Chondrocyte (in vitro differentiated cells): ENCODE measurements at regions not wholly inside any gene's neighbourhood (a gene's known extent, or its start where the extent isn't known, plus 50 kb on each side); places are given as distances from the start of the nearest gene placed in this dataset.

ENCODE experiments used
- DNase-seq: peaks from one replicate; pipeline ENCODE4 v3.0.0; 2021; ENCODE audit warnings: mixed read lengths, low spot score
- H3K27ac Mint-ChIP-seq: one replicate; pipeline ENCODE4 v1.8.0; 2021; ENCODE audit warnings: mild to moderate bottlenecking, moderate library complexity, mixed read lengths; ENCODE audit not compliant: unreplicated experiment
- H3K27me3 Mint-ChIP-seq: 2 replicates; pipeline ENCODE4 v1.8.0; 2021; ENCODE audit warnings: low read depth, mixed read lengths
- H3K36me3 Mint-ChIP-seq: 2 replicates; pipeline ENCODE4 v1.8.0; 2021; ENCODE audit warnings: low read depth, mixed read lengths
- H3K4me1 Mint-ChIP-seq: 2 replicates; pipeline ENCODE4 v1.8.0; 2021; ENCODE audit warnings: low read depth, mild to moderate bottlenecking, mixed read lengths
- H3K4me3 Mint-ChIP-seq: one replicate; pipeline ENCODE4 v1.8.0; 2021; ENCODE audit warnings: mild to moderate bottlenecking, moderate library complexity, mixed read lengths; ENCODE audit not compliant: unreplicated experiment
- H3K9me3 Mint-ChIP-seq: 2 replicates; pipeline ENCODE4 v1.8.0; 2021; ENCODE audit warnings: low read depth, mixed read lengths
- TF ChIP-seq, protein P1 (sequence below): fragments of 200-600 bp; sonication (generic); IDR thresholded peaks from 2 replicates; pipeline ENCODE4 v1.5.0; 2021; ENCODE audit warnings: antibody characterized with exemption, mild to moderate bottlenecking, moderate library complexity

- Mint-ChIP-seq H3K4me1 (peaks cover 26% of the 10 kb centered on the region), H3K9me3 (no peaks in the 10 kb centered on the region), H3K36me3 (no peaks in the 10 kb centered on the region), H3K27ac (no peak overlapping the region), H3K27me3 (no peaks in the 10 kb centered on the region), H3K4me3 (no peak overlapping the region)
- DNase-seq, result no peak
- TF ChIP-seq, protein P1, sequence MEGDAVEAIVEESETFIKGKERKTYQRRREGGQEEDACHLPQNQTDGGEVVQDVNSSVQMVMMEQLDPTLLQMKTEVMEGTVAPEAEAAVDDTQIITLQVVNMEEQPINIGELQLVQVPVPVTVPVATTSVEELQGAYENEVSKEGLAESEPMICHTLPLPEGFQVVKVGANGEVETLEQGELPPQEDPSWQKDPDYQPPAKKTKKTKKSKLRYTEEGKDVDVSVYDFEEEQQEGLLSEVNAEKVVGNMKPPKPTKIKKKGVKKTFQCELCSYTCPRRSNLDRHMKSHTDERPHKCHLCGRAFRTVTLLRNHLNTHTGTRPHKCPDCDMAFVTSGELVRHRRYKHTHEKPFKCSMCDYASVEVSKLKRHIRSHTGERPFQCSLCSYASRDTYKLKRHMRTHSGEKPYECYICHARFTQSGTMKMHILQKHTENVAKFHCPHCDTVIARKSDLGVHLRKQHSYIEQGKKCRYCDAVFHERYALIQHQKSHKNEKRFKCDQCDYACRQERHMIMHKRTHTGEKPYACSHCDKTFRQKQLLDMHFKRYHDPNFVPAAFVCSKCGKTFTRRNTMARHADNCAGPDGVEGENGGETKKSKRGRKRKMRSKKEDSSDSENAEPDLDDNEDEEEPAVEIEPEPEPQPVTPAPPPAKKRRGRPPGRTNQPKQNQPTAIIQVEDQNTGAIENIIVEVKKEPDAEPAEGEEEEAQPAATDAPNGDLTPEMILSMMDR, result no peak
These were observed 234.0 kb upstream of the ZNF32 start for GRCh38 chr10:43882711-43883110.

GRCh38 chr10:43881657-43882056, 233.0 kb upstream of the ZNF32 start:
- no peak overlapping the region for H3K27ac Mint-ChIP-seq

DNA sequence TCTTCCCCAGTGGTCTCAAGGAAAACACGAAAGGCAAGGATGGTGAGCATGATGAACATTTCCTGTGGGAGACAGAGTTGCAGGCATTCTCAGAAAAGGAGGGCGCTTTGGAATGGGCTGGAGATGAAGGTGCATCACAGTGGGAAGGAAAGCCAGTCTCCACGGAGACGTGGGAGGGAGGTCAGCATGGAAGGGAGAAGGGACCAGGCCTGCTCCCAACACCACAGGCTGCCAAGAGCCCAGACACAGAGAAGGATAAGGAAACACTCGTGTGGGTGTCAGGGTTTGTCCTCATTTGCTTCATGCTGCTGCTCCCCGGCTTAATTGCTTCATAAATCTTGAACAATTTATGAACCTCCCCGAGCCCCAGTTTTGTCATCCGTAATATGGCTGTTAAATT, 231.5 kb upstream of the ZNF32 start:
- H3K27me3 Mint-ChIP-seq, result no peaks in the 10 kb centered on the region
- H3K36me3 Mint-ChIP-seq, result no peaks in the 10 kb centered on the region
- no peak overlapping the region for H3K27ac Mint-ChIP-seq
- H3K4me1 Mint-ChIP-seq, result peaks cover 27% of the 10 kb centered on the region
- TF ChIP-seq, protein P1, result no peak
- H3K4me3 Mint-ChIP-seq, result no peak overlapping the region
- DNase-seq, result no peak
- H3K9me3 Mint-ChIP-seq, result no peaks in the 10 kb centered on the region

More at GRCh38 chr10:43881657-43882056, 233.0 kb upstream of the ZNF32 start:
- peaks cover 23% of the 10 kb centered on the region for H3K4me1 Mint-ChIP-seq
- no peaks in the 10 kb centered on the region for H3K9me3 Mint-ChIP-seq
- H3K4me3 Mint-ChIP-seq, result no peak overlapping the region
- no peak for DNase-seq
- no peaks in the 10 kb centered on the region for H3K36me3 Mint-ChIP-seq
- TF ChIP-seq, protein P1, result no peak
- H3K27me3 Mint-ChIP-seq, result no peaks in the 10 kb centered on the region

- TF ChIP-seq, protein P1, result no peak
- DNase-seq, result no peak
- no peak overlapping the region for H3K4me3 Mint-ChIP-seq
- peaks cover 27% of the 10 kb centered on the region for H3K4me1 Mint-ChIP-seq
- no peaks in the 10 kb centered on the region for H3K9me3 Mint-ChIP-seq
- no peaks in the 10 kb centered on the region for H3K36me3 Mint-ChIP-seq
- no peak overlapping the region for H3K27ac Mint-ChIP-seq
- no peaks in the 10 kb centered on the region for H3K27me3 Mint-ChIP-seq
These were observed 231.1 kb upstream of the ZNF32 start for GRCh38 chr10:43879742-43880141.

DNA sequence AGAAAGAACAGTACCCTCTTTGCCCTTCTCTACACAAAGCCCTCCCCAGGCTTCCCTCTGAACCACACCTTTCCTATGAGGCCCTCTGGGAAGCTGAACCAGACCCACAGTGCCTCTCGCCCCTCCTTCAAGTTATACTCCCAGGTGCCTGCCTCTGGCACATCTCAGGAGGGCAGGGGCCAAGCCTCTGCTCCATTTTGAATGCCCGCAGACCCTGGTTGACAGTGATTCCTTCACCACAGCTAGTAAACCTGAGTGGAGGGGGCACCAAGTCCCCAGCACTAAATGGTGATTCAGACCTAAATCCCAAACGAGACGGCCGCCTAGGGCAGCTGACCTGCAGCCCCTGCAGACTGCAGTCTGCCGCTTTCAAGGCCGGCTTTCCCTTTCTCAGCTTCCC, 230.5 kb upstream of the ZNF32 start:
- Mint-ChIP-seq H3K27me3 (no peaks in the 10 kb centered on the region), H3K4me3 (no peak overlapping the region), H3K36me3 (no peaks in the 10 kb centered on the region), H3K9me3 (no peaks in the 10 kb centered on the region), H3K4me1 (peaks cover 27% of the 10 kb centered on the region), H3K27ac (no peak overlapping the region)
- TF ChIP-seq, protein P1, result no peak
- DNase-seq, result no peak
